Muscle of leg (tissue), 3 donors: ENCODE measurements at regions not wholly inside any gene's neighbourhood (a gene's known extent, or its start where the extent isn't known, plus 50 kb on each side); places are given as distances from the start of the nearest gene placed in this dataset.
A peak's percentile ranks its signal among the peaks of the same experiment; 100 is the strongest.
"Not testable (repeated sequence)": the region's sequence is repeated elsewhere in the genome, so short reads cannot be mapped to it uniquely, and the experiment has no call there.

ENCODE experiments used
- DNase-seq: peaks from one replicate; pipeline ENCODE4 v3.0.0; 2013
- H3K27ac ChIP-seq: one replicate; pipeline ENCODE4 v1.5.1; 2013; ENCODE audit warnings: mild to moderate bottlenecking, low read length, control low read depth
- H3K27me3 ChIP-seq: one replicate; pipeline ENCODE4 v1.6.1; 2013; ENCODE audit warnings: low read length; ENCODE audit not compliant: control insufficient read depth, insufficient read depth
- H3K36me3 ChIP-seq: one replicate; pipeline ENCODE4 v1.6.1; 2013; ENCODE audit warnings: low read length; ENCODE audit not compliant: control insufficient read depth, insufficient read depth
- H3K4me1 ChIP-seq: one replicate; pipeline ENCODE4 v1.6.1; 2013; ENCODE audit warnings: low read length; ENCODE audit not compliant: control insufficient read depth, insufficient read depth
- H3K4me3 ChIP-seq: one replicate; pipeline ENCODE4 v1.5.1; 2013; ENCODE audit warnings: low read length, control low read depth
- H3K9me3 ChIP-seq: replicated peaks from 2 replicates; pipeline ENCODE4 v1.6.1; 2013; ENCODE audit warnings: low read depth, low read length; ENCODE audit not compliant: control insufficient read depth
- WGBS: methylation state at CpG from one replicate; pipeline ENCODE4 v1.1.5; 2013; ENCODE audit warnings: missing lambda C conversion rate; ENCODE audit not compliant: insufficient coverage; 5-methylcytosine and 5-hydroxymethylcytosine counted together

DNA sequence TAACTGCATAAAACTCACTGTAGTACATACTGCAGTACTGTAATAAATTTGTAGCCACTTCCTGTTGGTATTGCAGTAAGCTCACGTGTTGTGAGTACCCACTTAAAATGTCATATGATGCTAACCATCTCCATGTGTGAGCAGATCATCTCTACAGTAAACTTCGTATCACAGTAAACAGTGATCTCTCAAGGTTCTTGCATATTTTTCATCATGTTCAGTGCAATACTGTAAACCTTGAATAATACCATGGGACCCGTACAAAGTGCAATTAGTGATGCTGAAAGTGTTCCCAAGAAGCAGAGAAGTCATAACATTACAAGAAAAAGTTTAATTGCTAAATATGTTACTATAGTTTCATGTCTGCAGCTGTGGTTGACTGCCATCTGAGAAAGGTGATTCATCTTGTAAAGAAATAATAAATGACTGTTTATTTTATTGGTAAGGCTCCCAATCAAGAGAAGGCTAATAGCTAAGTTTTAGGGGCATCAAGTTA is 253.8 kb upstream of the POU5F2 start:
- no peaks in the 10 kb centered on the region for H3K9me3 ChIP-seq
- H3K4me3 ChIP-seq: no peak overlapping the region
- H3K27ac ChIP-seq: no peak overlapping the region
- no peak for DNase-seq
- H3K27me3 ChIP-seq: no peaks in the 10 kb centered on the region
- H3K36me3 ChIP-seq: no peaks in the 10 kb centered on the region
- no CpG with 5 or more reads among the region's 3 CpGs for WGBS
- H3K4me1 ChIP-seq: no peaks in the 10 kb centered on the region

DNA sequence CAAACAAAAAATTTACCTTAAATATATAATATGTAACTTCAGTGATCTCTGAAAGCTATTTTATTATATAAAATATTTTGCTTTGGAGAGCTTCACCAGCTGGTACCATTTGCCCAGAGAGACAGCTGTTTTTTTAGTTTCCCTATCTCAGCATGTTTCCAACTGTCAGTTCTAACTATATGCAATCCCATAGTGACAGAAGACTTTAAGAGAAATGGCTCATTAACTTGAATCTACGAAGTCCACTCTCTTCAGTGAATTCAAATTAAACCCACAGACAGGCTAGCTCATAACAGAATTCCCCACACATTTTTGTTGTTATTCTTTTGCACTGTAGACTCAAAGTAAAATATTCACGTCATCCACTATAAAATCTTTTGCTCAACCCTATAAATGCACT is 251.8 kb upstream of the POU5F2 start:
- Histone ChIP-seq H3K27ac (no peak overlapping the region), H3K36me3 (no peaks in the 10 kb centered on the region), H3K27me3 (no peaks in the 10 kb centered on the region), H3K9me3 (no peaks in the 10 kb centered on the region), H3K4me1 (no peaks in the 10 kb centered on the region), H3K4me3 (no peak overlapping the region)
- peak; percentile 39 for DNase-seq
- no CpG with 5 or more reads among the region's 2 CpGs for WGBS

DNA sequence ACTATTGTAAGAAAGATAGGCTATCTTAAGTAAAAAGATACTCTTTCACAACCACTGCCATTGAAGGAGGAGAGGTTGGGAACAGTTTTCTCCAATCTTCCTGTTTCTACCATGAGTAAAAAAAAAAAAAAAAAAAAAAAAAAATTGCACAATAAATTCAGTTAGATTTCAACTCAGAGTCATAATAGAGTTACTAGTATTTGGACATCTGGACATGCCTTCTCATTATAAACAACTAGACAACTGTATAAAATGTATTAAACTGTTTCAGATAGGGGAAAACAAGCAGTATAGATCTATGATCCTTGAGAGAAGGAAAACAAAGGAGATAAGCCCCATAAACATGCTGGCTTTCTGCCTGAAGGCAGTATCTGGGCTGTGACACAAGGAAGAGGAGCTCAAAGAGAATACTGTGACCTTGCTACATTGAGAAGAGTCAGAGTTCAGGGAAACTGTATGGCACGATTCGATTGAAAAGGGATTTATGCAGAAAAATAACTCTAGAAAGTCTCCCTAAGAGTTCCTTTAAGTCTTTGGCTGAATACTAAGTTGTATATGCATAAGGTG is 249.2 kb upstream of the POU5F2 start:
- no peaks in the 10 kb centered on the region for H3K9me3 ChIP-seq
- H3K36me3 ChIP-seq: no peaks in the 10 kb centered on the region
- H3K4me1 ChIP-seq: no peaks in the 10 kb centered on the region
- no peaks in the 10 kb centered on the region for H3K27me3 ChIP-seq
- H3K27ac ChIP-seq: no peak overlapping the region
- DNase-seq: no peak
- no peak overlapping the region for H3K4me3 ChIP-seq
- WGBS: 70% methylated on average over 2 of the region's 2 CpGs

DNA sequence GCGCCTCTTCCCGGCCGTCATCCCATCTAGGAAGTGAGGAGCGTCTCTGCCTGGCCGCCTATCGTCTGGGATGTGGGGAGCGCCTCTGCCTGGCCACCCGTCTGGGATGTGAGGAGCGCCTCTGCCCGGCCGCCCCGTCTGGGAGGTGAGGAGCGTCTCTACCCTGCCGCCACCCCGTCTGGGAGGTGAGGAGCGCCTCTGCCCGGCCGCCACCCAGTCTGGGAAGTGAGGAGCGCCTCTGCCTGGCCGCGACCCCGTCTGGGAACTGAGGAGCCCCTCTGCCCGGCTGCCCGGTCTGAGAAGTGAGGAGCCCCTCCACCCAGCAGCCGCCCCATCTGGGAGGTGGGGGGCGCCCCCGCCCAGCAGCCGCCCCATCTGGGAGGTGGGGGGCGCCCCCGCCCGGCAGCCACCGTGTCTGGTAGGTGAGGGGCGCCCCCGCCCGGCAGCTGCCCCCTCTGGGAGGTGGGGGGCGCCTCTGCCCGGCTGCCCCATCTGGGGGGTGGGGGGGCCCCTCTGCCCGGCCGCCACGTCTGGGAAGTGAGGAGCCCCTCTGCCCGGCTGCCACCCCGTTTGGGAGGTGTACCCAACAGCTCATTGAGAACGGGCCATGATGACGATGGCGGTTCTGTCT is 244.7 kb upstream of the POU5F2 start:
- H3K27me3 ChIP-seq, H3K36me3 ChIP-seq, H3K4me3 ChIP-seq, H3K9me3 ChIP-seq, H3K27ac ChIP-seq, H3K4me1 ChIP-seq, DNase-seq: not testable (repeated sequence)
- 98% methylated on average over 21 of the region's 45 CpGs for WGBS

DNA sequence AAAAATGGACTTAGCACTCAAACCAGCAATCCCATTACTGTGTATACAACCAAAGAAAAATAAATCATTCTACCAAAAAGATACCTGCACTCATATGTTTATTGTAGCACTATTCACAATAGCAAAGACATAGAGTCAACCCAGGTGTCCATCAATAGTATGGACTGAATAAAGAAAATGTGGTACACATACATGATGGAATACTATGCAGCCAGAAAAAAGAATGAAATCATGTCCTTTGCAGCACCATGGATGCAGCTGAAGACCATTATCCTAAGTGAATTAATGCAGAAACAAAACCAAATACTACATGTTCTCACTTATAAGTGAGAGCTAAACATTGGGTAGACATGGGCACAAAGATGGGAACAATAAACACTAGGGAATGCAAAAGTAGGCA is 236.8 kb upstream of the POU5F2 start:
- no peak overlapping the region for H3K4me3 ChIP-seq
- no peak for DNase-seq
- no peak overlapping the region for H3K27ac ChIP-seq
- H3K9me3 ChIP-seq: peaks cover 30% of the 10 kb centered on the region
- H3K36me3 ChIP-seq: no peaks in the 10 kb centered on the region
- H3K27me3 ChIP-seq: no peaks in the 10 kb centered on the region
- H3K4me1 ChIP-seq: no peaks in the 10 kb centered on the region

DNA sequence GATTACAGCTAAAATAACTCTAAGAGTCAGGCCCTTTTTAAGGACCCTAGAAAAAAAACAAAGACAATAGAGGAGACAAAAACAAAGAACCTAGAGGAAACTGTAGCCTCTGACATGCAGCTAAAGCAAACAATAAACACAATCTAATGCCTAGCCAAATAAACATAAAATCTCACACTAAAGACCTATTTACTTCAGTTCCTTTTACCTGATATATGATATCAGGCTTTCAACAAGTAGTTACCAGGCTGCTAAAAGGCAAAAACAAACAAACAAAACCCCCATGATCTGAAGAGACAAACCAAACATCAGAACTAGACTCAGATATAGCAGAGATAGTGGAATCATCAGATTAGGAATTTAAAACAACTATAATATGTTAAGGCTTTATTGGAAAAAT is 226.5 kb upstream of the POU5F2 start:
- no peak for DNase-seq
- Histone ChIP-seq H3K4me3 (no peak overlapping the region), H3K4me1 (no peaks in the 10 kb centered on the region), H3K27me3 (no peaks in the 10 kb centered on the region), H3K27ac (no peak overlapping the region), H3K9me3 (no peaks in the 10 kb centered on the region), H3K36me3 (no peaks in the 10 kb centered on the region)

DNA sequence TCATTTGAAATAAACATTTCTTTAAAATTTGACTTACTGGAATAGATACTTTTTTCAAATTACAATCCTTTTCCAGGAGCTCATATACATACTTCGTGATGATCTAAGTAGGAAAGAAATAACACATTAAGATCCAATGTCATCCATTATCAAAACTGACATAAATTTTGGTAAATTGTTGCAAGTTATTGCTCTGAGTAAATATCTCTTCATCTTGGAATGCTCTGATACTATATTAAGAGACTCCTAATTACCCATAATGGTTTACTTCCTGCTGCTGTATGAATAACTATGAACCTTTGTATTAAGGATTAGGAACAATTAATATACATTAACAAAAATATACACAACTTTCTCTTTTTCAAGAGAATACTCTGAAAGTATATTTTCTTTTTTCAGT is 223.0 kb upstream of the POU5F2 start:
- Histone ChIP-seq H3K36me3 (no peaks in the 10 kb centered on the region), H3K4me1 (no peaks in the 10 kb centered on the region), H3K27me3 (no peaks in the 10 kb centered on the region), H3K9me3 (no peaks in the 10 kb centered on the region), H3K4me3 (no peak overlapping the region), H3K27ac (no peak overlapping the region)
- DNase-seq: no peak
- WGBS: no CpG with 5 or more reads among the region's 1 CpG

DNA sequence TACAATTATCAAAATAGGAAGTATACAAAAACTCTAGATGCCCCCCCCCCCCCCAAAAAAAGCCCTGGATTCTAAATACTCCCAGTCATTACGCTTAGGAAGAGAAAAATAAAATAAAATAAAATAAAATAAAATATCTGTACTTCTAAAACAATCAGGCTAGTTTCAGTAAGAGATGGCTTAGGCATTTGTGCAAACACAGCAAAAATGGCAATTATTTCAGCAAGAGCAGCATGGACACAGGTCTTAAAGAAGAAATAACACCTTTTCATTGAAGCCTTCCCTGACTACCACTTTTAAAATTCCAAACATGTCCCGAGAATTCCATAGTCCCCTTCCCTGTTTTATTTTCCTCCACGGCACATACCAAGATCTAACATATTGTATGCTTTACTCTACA is 218.6 kb upstream of the POU5F2 start:
- Histone ChIP-seq H3K9me3 (no peaks in the 10 kb centered on the region), H3K4me3 (no peak overlapping the region), H3K36me3 (no peaks in the 10 kb centered on the region), H3K4me1 (no peaks in the 10 kb centered on the region), H3K27ac (no peak overlapping the region), H3K27me3 (no peaks in the 10 kb centered on the region)
- 100% methylated on average over 2 of the region's 3 CpGs for WGBS
- DNase-seq: no peak

DNA sequence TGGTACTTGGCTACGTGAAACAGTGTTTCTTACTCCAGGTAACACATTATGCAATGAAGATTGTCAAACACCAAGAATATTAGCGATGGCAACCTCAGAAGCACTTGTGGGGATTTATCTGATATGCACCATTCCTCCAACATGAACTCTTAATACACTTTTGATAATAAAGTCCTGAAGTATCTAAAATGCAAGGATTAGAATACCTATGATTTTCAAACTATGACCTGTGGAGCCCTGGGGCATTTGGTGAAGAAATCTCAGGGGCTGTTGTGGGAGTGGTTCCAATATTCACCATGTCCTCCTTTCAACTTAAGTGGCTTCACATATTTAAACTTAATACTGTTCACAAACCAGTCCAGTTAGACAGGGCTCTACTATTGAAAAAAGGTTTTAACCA is 214.6 kb upstream of the POU5F2 start:
- no peak for DNase-seq
- H3K4me1 ChIP-seq: no peaks in the 10 kb centered on the region
- peaks cover 6% of the 10 kb centered on the region for H3K36me3 ChIP-seq
- H3K27ac ChIP-seq: no peak overlapping the region
- no peaks in the 10 kb centered on the region for H3K9me3 ChIP-seq
- no CpG with 5 or more reads among the region's 2 CpGs for WGBS
- H3K27me3 ChIP-seq: no peaks in the 10 kb centered on the region
- no peak overlapping the region for H3K4me3 ChIP-seq

DNA sequence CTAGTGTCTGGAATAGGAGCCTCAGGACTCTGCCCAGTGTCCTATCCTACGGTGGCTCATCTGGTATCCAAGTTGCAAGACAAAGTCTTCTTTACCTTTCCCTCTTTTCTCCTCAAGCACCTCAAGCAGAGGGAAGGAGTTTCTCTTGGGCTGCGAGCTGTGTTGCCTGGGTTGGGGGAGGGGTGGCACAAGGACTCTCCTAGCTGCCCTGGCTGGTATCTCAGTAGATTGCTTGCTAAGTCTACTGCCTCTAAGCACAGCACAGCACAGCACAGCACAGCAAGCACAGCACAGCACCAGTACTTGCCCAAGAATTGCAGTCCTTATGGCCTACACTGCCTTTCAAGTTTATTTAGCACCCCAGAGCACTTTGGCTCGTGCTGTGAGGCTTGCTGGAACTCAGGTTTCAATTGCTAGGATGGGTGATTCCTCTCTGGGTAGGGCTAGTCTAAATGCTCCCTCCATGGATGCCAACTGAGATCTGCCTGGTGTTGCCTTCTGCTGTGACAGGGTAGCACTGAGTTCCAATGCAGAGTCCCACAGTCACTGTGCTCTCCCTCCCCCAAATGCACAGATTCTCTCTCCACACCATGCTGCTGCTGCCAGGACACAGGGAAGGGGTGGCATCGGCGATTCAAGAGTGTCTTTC is 213.1 kb upstream of the POU5F2 start:
- Histone ChIP-seq H3K27ac (no peak overlapping the region), H3K9me3 (peaks cover 2% of the 10 kb centered on the region), H3K4me1 (no peaks in the 10 kb centered on the region), H3K27me3 (no peaks in the 10 kb centered on the region), H3K36me3 (peaks cover 6% of the 10 kb centered on the region), H3K4me3 (no peak overlapping the region)
- no peak for DNase-seq
- WGBS: 86% methylated on average over 2 of the region's 5 CpGs
